SK-N-SH (cell line): ENCODE measurements at regions not wholly inside any gene's neighbourhood (a gene's known extent, or its start where the extent isn't known, plus 50 kb on each side); places are given as distances from the start of the nearest gene placed in this dataset.

Experiments
- CTCF ChIA-PET: fragments of 300-600, 350-600 bp; formaldehyde crosslinking; extraction: SDS; loops from one replicate; lab custom pipeline; 2021; lab: Yijun Ruan, JAX
- POLR2A ChIA-PET: fragments of 350-600 bp; sonication (Branson Sonifier 250); formaldehyde crosslinking; extraction: SDS; loops from one replicate; lab custom pipeline; 2020; ENCODE audit warnings: antibody characterized with exemption, inconsistent platforms; lab: Yijun Ruan, JAX
- DNase-seq: peaks from one replicate; pipeline ENCODE4 v3.0.0; 2012
- H2AFZ ChIP-seq: fragments of 200-600 bp; sonication (generic); 2 replicates; pipeline ENCODE4 v1.8.1; 2016; ENCODE audit warnings: antibody characterized with exemption, mild to moderate bottlenecking, low read depth
- H3F3A ChIP-seq: fragments of 200-600 bp; sonication (generic); replicated peaks from 2 replicates; pipeline ENCODE3; 2016; ENCODE audit warnings: antibody characterized with exemption, mild to moderate bottlenecking; ENCODE audit not compliant: insufficient read depth
- H3K27ac ChIP-seq, 2 experiments: fragments of 200-500 bp in 1 of 2; fragments of 200-600 bp in 1 of 2; sonication (Bioruptor generic) in 1 of 2; sonication (generic), shearing (Covaris generic) in 1 of 2; 2 replicates each; pipeline versions ENCODE4 v1.5.1 to v1.6.1; 2014 to 2016; ENCODE audit warnings: low read depth in 2 of 2, inconsistent platforms in 1 of 2, low read length in 1 of 2, mild to moderate bottlenecking in 1 of 2, mixed read lengths in 1 of 2
- H3K27me3 ChIP-seq: fragments of 200-600 bp; sonication (generic), shearing (Covaris generic); 2 replicates; pipeline ENCODE4 v1.6.1; 2016; ENCODE audit warnings: mixed run types; ENCODE audit not compliant: insufficient read depth
- H3K36me3 ChIP-seq, 2 experiments: fragments of 200-500 bp in 1 of 2; fragments of 200-600 bp in 1 of 2; sonication (Bioruptor generic) in 1 of 2; sonication (generic) in 1 of 2; replicated peaks in 1 of 2; 2 replicates each; pipeline versions ENCODE3 to v1.5.1; 2014 to 2016; ENCODE audit warnings: low read length in 1 of 2, mild to moderate bottlenecking in 1 of 2; ENCODE audit not compliant: insufficient read depth in 2 of 2, control insufficient read depth in 1 of 2
- H3K4me1 ChIP-seq, 2 experiments: fragments of 200-500 bp in 1 of 2; fragments of 200-600 bp in 1 of 2; sonication (Bioruptor generic) in 1 of 2; sonication (generic), shearing (Covaris generic) in 1 of 2; 2 replicates each; pipeline versions ENCODE4 v1.5.1 to v1.6.1; 2014 to 2016; ENCODE audit warnings: low read depth in 1 of 2, low read length in 1 of 2, mixed run types in 1 of 2; ENCODE audit not compliant: insufficient read depth in 2 of 2, control insufficient read depth in 1 of 2
- H3K4me2 ChIP-seq: fragments of 200-600 bp; sonication (generic), shearing (Covaris generic); 2 replicates; pipeline ENCODE4 v1.6.1; 2017; ENCODE audit warnings: mixed run types
- H3K4me3 ChIP-seq, 2 experiments: fragments of 200-500 bp in 1 of 2; fragments of 200-600 bp in 1 of 2; sonication (Bioruptor generic) in 1 of 2; sonication (generic), shearing (Covaris generic) in 1 of 2; 2 replicates each; pipeline versions ENCODE4 v1.5.1 to v1.8.1; 2014 to 2016; ENCODE audit warnings: low read depth in 2 of 2, inconsistent platforms in 1 of 2, low read length in 1 of 2, mild to moderate bottlenecking in 1 of 2, mixed read lengths in 1 of 2, moderate library complexity in 1 of 2
- H3K79me2 ChIP-seq: fragments of 200-600 bp; sonication (generic); 2 replicates; pipeline ENCODE4 v1.8.1; 2017; ENCODE audit warnings: mild to moderate bottlenecking; ENCODE audit not compliant: insufficient read depth
- H3K9ac ChIP-seq: fragments of 200-600 bp; sonication (generic); 2 replicates; pipeline ENCODE4 v1.6.1; 2017; ENCODE audit warnings: mixed run types
- H3K9me2 ChIP-seq: fragments of 200-600 bp; sonication (generic); 2 replicates; pipeline ENCODE4 v1.6.1; 2017; ENCODE audit warnings: mixed run types
- H3K9me3 ChIP-seq: fragments of 200-600 bp; sonication (generic); 2 replicates; pipeline ENCODE4 v1.6.1; 2017; ENCODE audit warnings: mixed run types, mild to moderate bottlenecking, moderate library complexity
- H4K20me1 ChIP-seq: fragments of 200-600 bp; sonication (generic); 2 replicates; pipeline ENCODE4 v1.6.1; 2017; ENCODE audit warnings: mild to moderate bottlenecking, mixed run types; ENCODE audit not compliant: insufficient read depth
- CHD2 ChIP-seq: fragments of 150-350 bp; IDR thresholded peaks from 2 replicates; pipeline ENCODE4 v1.6.1; 2018; ENCODE audit warnings: low read length; ENCODE audit not compliant: partially characterized antibody
- ELF1 ChIP-seq: IDR thresholded peaks from 2 replicates; pipeline ENCODE4 v1.4.0; 2012
- JUND ChIP-seq: IDR thresholded peaks from 2 replicates; pipeline ENCODE4 v1.4.0; 2012
- MAX ChIP-seq: IDR thresholded peaks from 2 replicates; pipeline ENCODE4 v1.4.0; 2012; ENCODE audit warnings: low read depth
- NFIC ChIP-seq: IDR thresholded peaks from 2 replicates; pipeline ENCODE4 v1.4.0; 2012; ENCODE audit warnings: borderline replicate concordance
- NRF1 ChIP-seq: IDR thresholded peaks from 2 replicates; pipeline ENCODE4 v1.6.1; 2012; ENCODE audit warnings: low read depth, mild to moderate bottlenecking, low read length
- POLR2AphosphoS5 ChIP-seq: IDR thresholded peaks from 2 replicates; pipeline ENCODE4 v1.6.1; 2012; ENCODE audit warnings: low read depth, low read length
- RCOR1 ChIP-seq: fragments of 150-350 bp; IDR thresholded peaks from 2 replicates; pipeline ENCODE4 v1.6.1; 2017; ENCODE audit warnings: antibody characterized with exemption, low read length
- RFX5 ChIP-seq: IDR thresholded peaks from 2 replicates; pipeline ENCODE4 v1.6.1; 2012; ENCODE audit warnings: mild to moderate bottlenecking, improper control_type of control experiment, low read length
- SMC3 ChIP-seq: IDR thresholded peaks from 2 replicates; pipeline ENCODE4 v1.6.1; 2012; ENCODE audit warnings: low read depth, low read length, improper control_type of control experiment
- TAF1 ChIP-seq: IDR thresholded peaks from 2 replicates; pipeline ENCODE4 v1.6.1; 2012; ENCODE audit warnings: low read depth, mild to moderate bottlenecking, low read length, moderate library complexity, borderline replicate concordance
- TCF12 ChIP-seq: IDR thresholded peaks from 2 replicates; pipeline ENCODE4 v1.4.0; 2012
- TEAD4 ChIP-seq: IDR thresholded peaks from 2 replicates; pipeline ENCODE4 v1.4.0; 2012; ENCODE audit warnings: mild to moderate bottlenecking, borderline replicate concordance; ENCODE audit not compliant: insufficient read depth
- YY1 ChIP-seq: IDR thresholded peaks from 2 replicates; pipeline ENCODE4 v1.4.0; 2012; ENCODE audit warnings: low read depth, mild to moderate bottlenecking
- ZBTB33 ChIP-seq: IDR thresholded peaks from 2 replicates; pipeline ENCODE4 v1.4.0; 2012; ENCODE audit warnings: low read depth, borderline replicate concordance
- WGBS: methylation state at CpG from one replicate; pipeline ENCODE4 v1.1.6; 2017; ENCODE audit warnings: low lambda C conversion rate; 5-methylcytosine and 5-hydroxymethylcytosine counted together
- TF ChIP-seq, protein P1 (sequence below): fragments of 150-350 bp; IDR thresholded peaks from 2 replicates; pipeline ENCODE4 v1.6.1; 2017; ENCODE audit warnings: antibody characterized with exemption, low read length, low read depth, borderline replicate concordance
- TF ChIP-seq, protein P2 (sequence below): fragments of 150-350 bp; IDR thresholded peaks from 2 replicates; pipeline ENCODE4 v1.6.1; 2016; ENCODE audit warnings: mild to moderate bottlenecking, low read depth, low read length
- TF ChIP-seq, protein P3 (sequence below): IDR thresholded peaks from 2 replicates; pipeline ENCODE4 v1.4.0; 2012; ENCODE audit warnings: low read depth, borderline replicate concordance
- TF ChIP-seq, protein P4 (sequence below): fragments of 200-600 bp; sonication (generic); IDR thresholded peaks from 2 replicates; pipeline ENCODE4 v1.6.1; 2017; ENCODE audit warnings: antibody characterized with exemption, mild to moderate bottlenecking, moderate library complexity

DNA sequence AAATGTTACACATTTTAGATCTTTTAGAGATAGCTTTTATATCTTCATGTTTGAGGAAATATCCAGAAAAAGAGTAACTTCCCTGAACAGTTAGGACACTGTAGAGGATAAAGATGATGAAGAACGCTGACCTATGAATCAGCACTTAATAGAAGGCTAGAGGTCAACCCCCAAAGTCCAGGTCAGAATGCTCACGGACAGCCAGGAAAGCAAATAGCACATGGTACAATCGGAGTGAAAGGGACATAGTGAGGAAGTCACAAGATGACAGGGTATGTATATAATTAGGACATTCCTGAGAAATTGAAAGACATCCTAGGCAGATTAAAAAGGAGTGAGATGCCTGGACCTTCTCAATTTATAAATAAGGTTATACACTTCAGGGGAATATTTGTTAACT lies 55.1 kb upstream of the CNTNAP4 start:
- no peaks in the 10 kb centered on the region for H3K36me3 ChIP-seq
- no peak overlapping the region for H3K4me2 ChIP-seq
- WGBS: 25% methylated on average over 3 of the region's 3 CpGs
- 0 out of 2 replicates have a peak, but pooled peaks cover 3% of the 10 kb centered on the region for H3K9me3 ChIP-seq
- H3K4me1 ChIP-seq: no peaks in the 10 kb centered on the region
- no peaks in the 10 kb centered on the region for H3K79me2 ChIP-seq
- CTCF ChIA-PET: no interaction called here
- H3F3A ChIP-seq: no peaks in the 10 kb centered on the region
- no peak overlapping the region for H3K9ac ChIP-seq
- no peaks in the 10 kb centered on the region for H4K20me1 ChIP-seq
- no peaks in the 10 kb centered on the region for H3K27me3 ChIP-seq
- no peaks in the 10 kb centered on the region for H3K9me2 ChIP-seq
- peak overlapping the region; percentile 11; the same call in 1 of the 2 replicates for H2AFZ ChIP-seq
- POLR2A ChIA-PET: no interaction called here
- TF ChIP-seq YY1: no peak
- no peak for TF ChIP-seq RFX5
- TF ChIP-seq TCF12: no peak
- no peak for TF ChIP-seq POLR2AphosphoS5
- TF ChIP-seq NFIC: no peak
- TF ChIP-seq, protein P1, sequence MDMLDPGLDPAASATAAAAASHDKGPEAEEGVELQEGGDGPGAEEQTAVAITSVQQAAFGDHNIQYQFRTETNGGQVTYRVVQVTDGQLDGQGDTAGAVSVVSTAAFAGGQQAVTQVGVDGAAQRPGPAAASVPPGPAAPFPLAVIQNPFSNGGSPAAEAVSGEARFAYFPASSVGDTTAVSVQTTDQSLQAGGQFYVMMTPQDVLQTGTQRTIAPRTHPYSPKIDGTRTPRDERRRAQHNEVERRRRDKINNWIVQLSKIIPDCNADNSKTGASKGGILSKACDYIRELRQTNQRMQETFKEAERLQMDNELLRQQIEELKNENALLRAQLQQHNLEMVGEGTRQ: no peak
- TF ChIP-seq CHD2: no peak
- TF ChIP-seq, protein P2, sequence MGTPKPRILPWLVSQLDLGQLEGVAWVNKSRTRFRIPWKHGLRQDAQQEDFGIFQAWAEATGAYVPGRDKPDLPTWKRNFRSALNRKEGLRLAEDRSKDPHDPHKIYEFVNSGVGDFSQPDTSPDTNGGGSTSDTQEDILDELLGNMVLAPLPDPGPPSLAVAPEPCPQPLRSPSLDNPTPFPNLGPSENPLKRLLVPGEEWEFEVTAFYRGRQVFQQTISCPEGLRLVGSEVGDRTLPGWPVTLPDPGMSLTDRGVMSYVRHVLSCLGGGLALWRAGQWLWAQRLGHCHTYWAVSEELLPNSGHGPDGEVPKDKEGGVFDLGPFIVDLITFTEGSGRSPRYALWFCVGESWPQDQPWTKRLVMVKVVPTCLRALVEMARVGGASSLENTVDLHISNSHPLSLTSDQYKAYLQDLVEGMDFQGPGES: no peak
- TF ChIP-seq JUND: no peak
- no peak for DNase-seq
- H3K27ac ChIP-seq: no peak overlapping the region
- no peak overlapping the region for H3K4me3 ChIP-seq

DNA sequence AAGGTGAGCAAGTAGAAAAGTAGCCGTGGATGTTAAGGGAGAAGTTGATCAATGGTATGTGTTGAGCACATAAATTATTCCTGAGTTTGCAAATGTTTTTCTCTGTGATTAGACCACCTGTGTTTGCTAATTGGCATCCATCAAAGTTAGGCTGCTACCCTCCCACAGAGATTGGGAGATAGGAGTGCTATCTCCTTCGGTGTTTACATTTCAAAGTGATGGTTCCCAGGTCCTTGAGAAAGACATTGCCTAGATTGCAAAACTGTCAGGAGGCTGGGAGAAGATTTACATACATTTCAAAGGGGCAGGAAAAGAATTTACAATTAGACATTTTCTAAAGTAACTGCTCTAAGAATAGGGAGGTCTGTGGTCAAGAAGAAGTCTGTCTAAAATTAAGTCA lies 54.3 kb upstream of the CNTNAP4 start:
- no peak overlapping the region for H2AFZ ChIP-seq
- no peak overlapping the region for H3K9ac ChIP-seq
- no peak for DNase-seq
- WGBS: 15% methylated on average over 2 of the region's 2 CpGs
- POLR2A ChIA-PET: no interaction called here
- no peaks in the 10 kb centered on the region for H4K20me1 ChIP-seq
- no peak overlapping the region for H3K4me3 ChIP-seq
- H3K9me3 ChIP-seq: 0 out of 2 replicates have a peak, but pooled peaks cover 3% of the 10 kb centered on the region
- H3K4me1 ChIP-seq: no peaks in the 10 kb centered on the region
- no peaks in the 10 kb centered on the region for H3K79me2 ChIP-seq
- H3F3A ChIP-seq: no peaks in the 10 kb centered on the region
- CTCF ChIA-PET: no interaction called here
- H3K27me3 ChIP-seq: no peaks in the 10 kb centered on the region
- H3K36me3 ChIP-seq: no peaks in the 10 kb centered on the region
- no peak overlapping the region for H3K4me2 ChIP-seq
- H3K27ac ChIP-seq: no peak overlapping the region
- H3K9me2 ChIP-seq: no peaks in the 10 kb centered on the region
- TF ChIP-seq, protein P3, sequence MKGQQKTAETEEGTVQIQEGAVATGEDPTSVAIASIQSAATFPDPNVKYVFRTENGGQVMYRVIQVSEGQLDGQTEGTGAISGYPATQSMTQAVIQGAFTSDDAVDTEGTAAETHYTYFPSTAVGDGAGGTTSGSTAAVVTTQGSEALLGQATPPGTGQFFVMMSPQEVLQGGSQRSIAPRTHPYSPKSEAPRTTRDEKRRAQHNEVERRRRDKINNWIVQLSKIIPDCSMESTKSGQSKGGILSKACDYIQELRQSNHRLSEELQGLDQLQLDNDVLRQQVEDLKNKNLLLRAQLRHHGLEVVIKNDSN: no peak
- TF ChIP-seq, protein P1: no peak
- TF ChIP-seq, protein P4, sequence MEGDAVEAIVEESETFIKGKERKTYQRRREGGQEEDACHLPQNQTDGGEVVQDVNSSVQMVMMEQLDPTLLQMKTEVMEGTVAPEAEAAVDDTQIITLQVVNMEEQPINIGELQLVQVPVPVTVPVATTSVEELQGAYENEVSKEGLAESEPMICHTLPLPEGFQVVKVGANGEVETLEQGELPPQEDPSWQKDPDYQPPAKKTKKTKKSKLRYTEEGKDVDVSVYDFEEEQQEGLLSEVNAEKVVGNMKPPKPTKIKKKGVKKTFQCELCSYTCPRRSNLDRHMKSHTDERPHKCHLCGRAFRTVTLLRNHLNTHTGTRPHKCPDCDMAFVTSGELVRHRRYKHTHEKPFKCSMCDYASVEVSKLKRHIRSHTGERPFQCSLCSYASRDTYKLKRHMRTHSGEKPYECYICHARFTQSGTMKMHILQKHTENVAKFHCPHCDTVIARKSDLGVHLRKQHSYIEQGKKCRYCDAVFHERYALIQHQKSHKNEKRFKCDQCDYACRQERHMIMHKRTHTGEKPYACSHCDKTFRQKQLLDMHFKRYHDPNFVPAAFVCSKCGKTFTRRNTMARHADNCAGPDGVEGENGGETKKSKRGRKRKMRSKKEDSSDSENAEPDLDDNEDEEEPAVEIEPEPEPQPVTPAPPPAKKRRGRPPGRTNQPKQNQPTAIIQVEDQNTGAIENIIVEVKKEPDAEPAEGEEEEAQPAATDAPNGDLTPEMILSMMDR: no peak
- no peak for TF ChIP-seq TEAD4
- no peak for TF ChIP-seq YY1
- TF ChIP-seq NRF1: no peak
- TF ChIP-seq ZBTB33: no peak
- TF ChIP-seq TAF1: no peak
- no peak for TF ChIP-seq MAX
- TF ChIP-seq JUND: no peak
- TF ChIP-seq SMC3: no peak
- TF ChIP-seq RCOR1: no peak
- no peak for TF ChIP-seq POLR2AphosphoS5
- TF ChIP-seq NFIC: no peak
- no peak for TF ChIP-seq ELF1
